SK-N-SH treated with all-trans-retinoic acid at 6 μM for 48 hours (cell line): ENCODE measurements at regions not wholly inside any gene's neighbourhood (a gene's known extent, or its start where the extent isn't known, plus 50 kb on each side); places are given as distances from the start of the nearest gene placed in this dataset.
A peak's percentile ranks its signal among the peaks of the same experiment; 100 is the strongest.

Experiments used
- ATAC-seq: fragments of 200-7000 bp; cut with Tn5 transposase; 3 replicates; pipeline ENCODE4 v1.9.1; 2020; ENCODE audit warnings: mild to moderate bottlenecking, moderate library complexity
- ARNTL ChIP-seq: fragments of 450-650 bp; formaldehyde crosslinking; IDR thresholded peaks from 2 replicates; pipeline ENCODE4 v1.5.0; 2020; ENCODE audit warnings: low read depth, mild to moderate bottlenecking, moderate library complexity, borderline replicate concordance
- CREB5 ChIP-seq: fragments of 250-450 bp; sonication (Bioruptor Pico); IDR thresholded peaks from 2 replicates; pipeline ENCODE4 v1.5.1; 2020; ENCODE audit warnings: low read depth, mild to moderate bottlenecking, moderate library complexity
- CSDC2 ChIP-seq: fragments of 250-450 bp; sonication (Bioruptor Pico); IDR thresholded peaks from 2 replicates; pipeline ENCODE4 v1.5.0; 2020; ENCODE audit warnings: mild to moderate bottlenecking, moderate library complexity
- ESRRG ChIP-seq: fragments of 250-450 bp; sonication (Bioruptor Pico); IDR thresholded peaks from 2 replicates; pipeline ENCODE4 v1.6.1; 2021; ENCODE audit warnings: mild to moderate bottlenecking
- GLIS3 ChIP-seq: fragments of 250-450 bp; sonication (Bioruptor Pico); IDR thresholded peaks from 2 replicates; pipeline ENCODE4 v1.5.0; 2020; ENCODE audit warnings: mild to moderate bottlenecking, moderate library complexity
- ISL1 ChIP-seq: fragments of 250-450 bp; sonication (Bioruptor Pico); IDR thresholded peaks from 2 replicates; pipeline ENCODE4 v2.1.2; 2022; ENCODE audit warnings: mild to moderate bottlenecking, moderate library complexity
- OSR1 ChIP-seq: fragments of 250-450 bp; sonication (Bioruptor Pico); IDR thresholded peaks from 2 replicates; pipeline ENCODE4 v1.8.0; 2022; ENCODE audit warnings: moderate library complexity, mild to moderate bottlenecking, inconsistent platforms
- RARB ChIP-seq: fragments of 250-450 bp; sonication (Bioruptor Pico); IDR thresholded peaks from 2 replicates; pipeline ENCODE4 v1.8.0; 2021; ENCODE audit warnings: mild to moderate bottlenecking, moderate library complexity
- TCF4 ChIP-seq: fragments of 250-450 bp; sonication (Bioruptor Pico); IDR thresholded peaks from 2 replicates; pipeline ENCODE4 v1.8.0; 2021; ENCODE audit warnings: mild to moderate bottlenecking, moderate library complexity, borderline replicate concordance
- TOX ChIP-seq: fragments of 250-450 bp; sonication (Bioruptor Pico); IDR thresholded peaks from 2 replicates; pipeline ENCODE4 v1.8.0; 2021; ENCODE audit warnings: mild to moderate bottlenecking, moderate library complexity, borderline replicate concordance
- TSHZ2 ChIP-seq: fragments of 250-450 bp; sonication (Bioruptor Pico); IDR thresholded peaks from 2 replicates; pipeline ENCODE4 v1.5.0; 2020; ENCODE audit warnings: mild to moderate bottlenecking, moderate library complexity
- ZC3H10 ChIP-seq: fragments of 250-450 bp; sonication (Bioruptor Pico); IDR thresholded peaks from 2 replicates; pipeline ENCODE4 v1.5.1; 2021; ENCODE audit warnings: mild to moderate bottlenecking, moderate library complexity
- ZFP3 ChIP-seq: fragments of 250-450 bp; sonication (Bioruptor Pico); IDR thresholded peaks from 2 replicates; pipeline ENCODE4 v1.5.0; 2020; ENCODE audit warnings: mild to moderate bottlenecking, moderate library complexity
- ZNF565 ChIP-seq: fragments of 450-650 bp; formaldehyde crosslinking; conservative IDR thresholded peaks from 2 replicates; pipeline ENCODE4 v1.5.0; 2020; ENCODE audit warnings: low read depth, mild to moderate bottlenecking, moderate library complexity
- ZNF70 ChIP-seq: fragments of 450-650 bp; formaldehyde crosslinking; IDR thresholded peaks from 2 replicates; pipeline ENCODE4 v1.5.0; 2020; ENCODE audit warnings: mild to moderate bottlenecking, moderate library complexity
- ZNF8 ChIP-seq: fragments of 450-650 bp; formaldehyde crosslinking; IDR thresholded peaks from 2 replicates; pipeline ENCODE4 v1.5.0; 2020; ENCODE audit warnings: mild to moderate bottlenecking, moderate library complexity

GRCh38 chr18:41482501-41482900 lies 472.5 kb upstream of the PIK3C3 start:
- ATAC-seq = no peak
- TF ChIP-seq TSHZ2 (CRISPR knock-in tag) (no peak), ZFP3 (no peak), TCF4 (CRISPR knock-in tag) (peak; percentile 25; the same call in 1 of the 2 replicates), ISL1 (0 out of 2 replicates have a peak, but pooled peaks have one; percentile 9)

GRCh38 chr18:41466436-41467160 lies 488.4 kb upstream of the PIK3C3 start:
- peak; percentile 83 for ATAC-seq
- no peak for TF ChIP-seq CSDC2 (CRISPR knock-in tag)
- no peak for TF ChIP-seq ESRRG (CRISPR knock-in tag)
- TF ChIP-seq ZNF565 = no peak
- TF ChIP-seq RARB (CRISPR knock-in tag) = no peak
- peak; percentile 33; the same call in 1 of the 2 replicates for TF ChIP-seq ISL1

GRCh38 chr18:41465386-41465785 lies 489.6 kb upstream of the PIK3C3 start:
- ATAC-seq = no peak
- TF ChIP-seq RARB (CRISPR knock-in tag) (no peak), ARNTL (CRISPR knock-in tag) (no peak), ZNF8 (CRISPR knock-in tag) (no peak), CREB5 (no peak), ZFP3 (no peak), TOX (no peak), TSHZ2 (CRISPR knock-in tag) (no peak)

GRCh38 chr18:41464278-41464677 lies 490.8 kb upstream of the PIK3C3 start:
- ATAC-seq = no peak
- TF ChIP-seq CREB5 (no peak), CSDC2 (CRISPR knock-in tag) (no peak), ESRRG (CRISPR knock-in tag) (no peak), ZC3H10 (CRISPR knock-in tag) (no peak), ZFP3 (no peak), ISL1 (no peak), TCF4 (CRISPR knock-in tag) (no peak)

- ATAC-seq = no peak
Observed at GRCh38 chr18:41462946-41463345, 492.1 kb upstream of the PIK3C3 start.

GRCh38 chr18:41461114-41461513 lies 493.9 kb upstream of the PIK3C3 start:
- TF ChIP-seq ZNF565 = no peak
- peak; percentile 97 for TF ChIP-seq ISL1

More at GRCh38 chr18:41462946-41463345, 492.1 kb upstream of the PIK3C3 start:
- TF ChIP-seq OSR1 (CRISPR knock-in tag) = no peak
- no peak for TF ChIP-seq GLIS3 (CRISPR knock-in tag)
- no peak for TF ChIP-seq ZNF70

More at GRCh38 chr18:41461114-41461513, 493.9 kb upstream of the PIK3C3 start:
- no peak for ATAC-seq
